Stimulated activated naive B cell treated with anti-CD40 and anti-IgM and Interleukin-4, amounts not matched to agents 10 μg/mL and 1 μg/mL and 100 μg/mL, for 72 hours (primary cell): ENCODE measurements at regions not wholly inside any gene's neighbourhood (a gene's known extent, or its start where the extent isn't known, plus 50 kb on each side); places are given as distances from the start of the nearest gene placed in this dataset.

Source experiments
- ATAC-seq, 2 donors: fragments of 150-1000 bp; cut with Tn5 transposase; replicated peaks; 2 replicates each; pipeline ENCODE4 v1.10.0; 2021; ENCODE audit warnings: moderate library complexity in 1 of 2
- DNase-seq: peaks from one replicate; pipeline ENCODE4 v3.0.0; 2021
- H3K27ac Mint-ChIP-seq: one replicate; pipeline ENCODE4 v1.8.0; 2022; ENCODE audit warnings: mild to moderate bottlenecking, mixed read lengths
- H3K27me3 Mint-ChIP-seq, 2 donors: one replicate each; pipeline ENCODE4 v1.8.0; 2022; ENCODE audit warnings: mixed read lengths in 2 of 2
- H3K36me3 Mint-ChIP-seq, 2 donors: one replicate each; pipeline ENCODE4 v1.8.0; 2022; ENCODE audit warnings: mixed read lengths in 2 of 2, mild to moderate bottlenecking in 1 of 2
- H3K4me1 Mint-ChIP-seq, 2 donors: one replicate each; pipeline ENCODE4 v1.8.0; 2022; ENCODE audit warnings: mixed read lengths in 2 of 2, mild to moderate bottlenecking in 1 of 2
- H3K4me3 Mint-ChIP-seq, 2 donors: one replicate each; pipeline ENCODE4 v1.8.0; 2022; ENCODE audit warnings: mild to moderate bottlenecking in 2 of 2, mixed read lengths in 2 of 2, moderate library complexity in 1 of 2
- H3K9me3 Mint-ChIP-seq, 2 donors: one replicate each; pipeline ENCODE4 v1.8.0; 2022; ENCODE audit warnings: mixed read lengths in 2 of 2, mild to moderate bottlenecking in 1 of 2

DNA sequence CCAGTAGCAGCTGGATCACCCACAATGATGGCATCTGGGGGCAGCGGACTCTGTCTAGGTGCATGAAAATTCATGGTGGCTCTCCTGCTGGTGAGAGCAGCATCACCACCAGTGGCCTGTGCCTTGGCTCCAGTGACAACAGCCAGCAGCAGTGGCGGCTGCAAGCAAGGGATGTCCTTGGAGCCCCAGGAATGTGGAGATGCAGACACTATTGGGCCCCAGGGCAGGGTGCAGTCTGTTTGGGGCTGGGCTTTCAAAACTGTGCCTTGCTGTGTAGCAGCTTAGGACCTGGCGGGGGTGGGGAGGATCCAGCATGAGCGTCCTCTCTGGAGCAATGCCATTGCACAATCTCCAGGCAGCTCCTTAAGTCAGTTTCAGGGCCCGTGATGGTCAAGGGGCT lies 199.7 kb downstream of the CHD9NB start:
- H3K4me3 Mint-ChIP-seq = no peak overlapping the region
- peaks cover 0 to 4% of the 10 kb centered on the region in 2 donors for H3K27me3 Mint-ChIP-seq

GRCh38 chr16:52851211-52851740 lies 201.4 kb downstream of the CHD9NB start:
- Mint-ChIP-seq H3K9me3 (peaks cover 24 to 25% of the 10 kb centered on the region in 2 donors), H3K4me3 (no peak overlapping the region), H3K36me3 (peaks cover 0 to 1% of the 10 kb centered on the region in 2 donors), H3K27ac (no peak overlapping the region), H3K4me1 (no peaks in the 10 kb centered on the region), H3K27me3 (peaks cover 0 to 2% of the 10 kb centered on the region in 2 donors)
- DNase-seq (no peak), ATAC-seq (no peak)

More for the DNA sequence above, 199.7 kb downstream of the CHD9NB start:
- no peak overlapping the region for H3K27ac Mint-ChIP-seq
- H3K4me1 Mint-ChIP-seq = no peaks in the 10 kb centered on the region
- peaks cover 0 to 1% of the 10 kb centered on the region in 2 donors for H3K36me3 Mint-ChIP-seq
- ATAC-seq (no peak), DNase-seq (no peak)
- peaks cover 18 to 22% of the 10 kb centered on the region in 2 donors for H3K9me3 Mint-ChIP-seq

- Mint-ChIP-seq H3K9me3 (peaks cover 3 to 8% of the 10 kb centered on the region in 2 donors), H3K27ac (no peak overlapping the region), H3K4me3 (no peak overlapping the region), H3K36me3 (no peaks in the 10 kb centered on the region), H3K27me3 (peaks cover 0 to under 1% of the 10 kb centered on the region in 2 donors), H3K4me1 (no peaks in the 10 kb centered on the region)
- ATAC-seq = no peak
- DNase-seq = no peak
These were observed 209.3 kb downstream of the CHD9NB start for GRCh38 chr16:52843381-52843780.

GRCh38 chr16:52837251-52837650 lies 215.4 kb downstream of the CHD9NB start:
- DNase-seq = no peak
- no peak overlapping the region for H3K27ac Mint-ChIP-seq
- no peak overlapping the region for H3K4me3 Mint-ChIP-seq
- no peaks in the 10 kb centered on the region for H3K9me3 Mint-ChIP-seq
- no peak for ATAC-seq
- no peaks in the 10 kb centered on the region for H3K36me3 Mint-ChIP-seq
- H3K27me3 Mint-ChIP-seq = peaks cover 0 to 6% of the 10 kb centered on the region in 2 donors
- no peaks in the 10 kb centered on the region for H3K4me1 Mint-ChIP-seq

- Mint-ChIP-seq H3K27me3 (peaks cover 0 to 6% of the 10 kb centered on the region in 2 donors), H3K4me3 (no peak overlapping the region), H3K27ac (no peak overlapping the region), H3K4me1 (no peaks in the 10 kb centered on the region), H3K36me3 (no peaks in the 10 kb centered on the region), H3K9me3 (peaks cover 0 to 2% of the 10 kb centered on the region in 2 donors)
- no peak for ATAC-seq
- no peak for DNase-seq
These were observed 217.8 kb downstream of the CHD9NB start for GRCh38 chr16:52834736-52835465.

- Mint-ChIP-seq H3K9me3 (peaks cover 0 to 2% of the 10 kb centered on the region in 2 donors), H3K36me3 (no peaks in the 10 kb centered on the region), H3K4me1 (no peaks in the 10 kb centered on the region), H3K4me3 (no peak overlapping the region), H3K27ac (no peak overlapping the region), H3K27me3 (no peaks in the 10 kb centered on the region)
- DNase-seq (no peak), ATAC-seq (no peak)
These were observed 219.9 kb downstream of the CHD9NB start for GRCh38 chr16:52832771-52833170.

DNA sequence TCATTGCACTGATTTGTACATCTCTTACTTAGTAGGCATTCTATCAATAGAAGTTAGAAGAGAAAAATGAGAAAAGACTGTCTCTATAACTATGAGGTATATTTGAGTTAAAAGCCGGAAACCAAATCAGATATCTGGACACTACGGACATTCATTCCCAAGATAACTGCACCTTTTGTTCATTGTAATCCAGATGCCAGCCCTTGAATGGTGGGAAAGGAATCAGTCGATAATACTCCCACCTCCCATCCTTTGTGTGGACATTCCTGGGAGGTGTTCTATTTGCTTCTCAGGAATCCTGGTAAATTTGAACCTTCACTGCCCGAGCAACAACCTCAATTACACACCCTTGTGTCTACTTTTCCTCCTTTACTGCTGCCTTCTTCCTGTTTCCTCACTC lies 225.2 kb downstream of the CHD9NB start:
- H3K27me3 Mint-ChIP-seq = no peaks in the 10 kb centered on the region
- ATAC-seq (no peak), DNase-seq (no peak)
- H3K36me3 Mint-ChIP-seq = no peaks in the 10 kb centered on the region
- H3K9me3 Mint-ChIP-seq = peaks cover 2 to 5% of the 10 kb centered on the region in 2 donors
- no peaks in the 10 kb centered on the region for H3K4me1 Mint-ChIP-seq
- H3K4me3 Mint-ChIP-seq = no peak overlapping the region
- no peak overlapping the region for H3K27ac Mint-ChIP-seq

DNA sequence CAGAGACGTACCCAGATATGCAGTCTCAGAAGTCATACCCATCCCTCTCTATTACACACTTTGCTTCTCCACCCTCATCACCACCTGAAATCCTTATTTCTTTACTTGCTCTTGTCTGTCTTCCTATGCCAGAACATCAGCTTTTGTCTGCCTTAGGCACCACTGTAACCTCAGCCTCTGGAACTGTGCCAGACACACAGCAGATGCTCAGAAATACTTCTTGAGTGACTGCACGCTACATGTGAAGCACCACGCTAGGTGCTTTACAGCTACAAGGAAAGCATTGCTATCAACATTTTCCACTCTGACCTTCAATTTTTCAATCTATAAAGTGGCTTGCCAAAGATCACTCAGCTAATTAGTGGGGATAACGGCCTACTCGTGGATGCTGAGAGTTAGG lies 226.8 kb downstream of the CHD9NB start:
- Mint-ChIP-seq H3K9me3 (peaks cover 0 to 5% of the 10 kb centered on the region in 2 donors), H3K4me3 (no peak overlapping the region), H3K27ac (no peak overlapping the region), H3K36me3 (no peaks in the 10 kb centered on the region), H3K4me1 (no peaks in the 10 kb centered on the region), H3K27me3 (no peaks in the 10 kb centered on the region)
- ATAC-seq (no peak), DNase-seq (no peak)

DNA sequence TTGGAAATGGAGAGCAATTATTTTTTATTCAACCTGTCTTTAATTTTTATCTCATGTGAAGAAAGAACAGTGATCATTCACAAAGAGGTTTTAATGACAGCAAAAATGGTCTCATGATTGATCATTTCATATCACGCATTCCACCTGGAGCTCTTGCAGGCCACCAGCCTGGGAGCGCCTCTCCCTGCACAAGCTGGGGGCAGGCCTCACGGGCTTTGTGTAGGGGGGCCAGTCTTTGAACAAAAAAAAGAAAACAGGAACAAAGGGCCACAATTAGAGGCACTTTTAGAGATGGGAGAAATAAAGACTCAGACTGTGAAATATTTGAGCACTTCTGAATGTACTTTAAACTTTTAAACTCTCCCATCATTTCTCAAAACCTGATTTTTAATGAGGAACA lies 232.9 kb downstream of the CHD9NB start:
- H3K27me3 Mint-ChIP-seq = no peaks in the 10 kb centered on the region
- DNase-seq = no peak
- no peak for ATAC-seq
- no peaks in the 10 kb centered on the region for H3K9me3 Mint-ChIP-seq
- H3K4me3 Mint-ChIP-seq = no peak overlapping the region
- H3K36me3 Mint-ChIP-seq = no peaks in the 10 kb centered on the region
- H3K27ac Mint-ChIP-seq = no peak overlapping the region
- no peaks in the 10 kb centered on the region for H3K4me1 Mint-ChIP-seq

DNA sequence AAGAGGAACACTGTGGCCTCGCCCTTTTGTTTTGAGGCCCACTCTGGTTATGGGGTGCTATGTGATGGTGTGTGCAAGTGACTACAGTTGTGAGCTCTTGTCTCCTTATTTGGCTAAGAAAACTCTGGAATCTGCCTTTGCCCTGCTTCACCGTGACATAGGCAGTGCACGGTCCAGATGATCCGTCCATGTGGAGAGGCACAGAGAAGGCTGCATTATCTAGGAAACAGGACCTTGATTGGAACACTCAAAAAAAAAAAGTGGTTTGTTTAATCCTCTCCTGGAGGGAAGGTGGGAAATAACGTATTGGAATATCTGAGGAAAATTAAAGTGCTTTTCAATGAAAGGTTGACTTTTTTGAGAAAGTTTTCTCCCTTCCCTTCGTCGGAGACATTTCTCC lies 233.3 kb downstream of the CHD9NB start:
- Mint-ChIP-seq H3K27me3 (no peaks in the 10 kb centered on the region), H3K27ac (no peak overlapping the region), H3K9me3 (no peaks in the 10 kb centered on the region), H3K4me1 (no peaks in the 10 kb centered on the region), H3K4me3 (no peak overlapping the region), H3K36me3 (no peaks in the 10 kb centered on the region)
- ATAC-seq (no peak), DNase-seq (no peak)

DNA sequence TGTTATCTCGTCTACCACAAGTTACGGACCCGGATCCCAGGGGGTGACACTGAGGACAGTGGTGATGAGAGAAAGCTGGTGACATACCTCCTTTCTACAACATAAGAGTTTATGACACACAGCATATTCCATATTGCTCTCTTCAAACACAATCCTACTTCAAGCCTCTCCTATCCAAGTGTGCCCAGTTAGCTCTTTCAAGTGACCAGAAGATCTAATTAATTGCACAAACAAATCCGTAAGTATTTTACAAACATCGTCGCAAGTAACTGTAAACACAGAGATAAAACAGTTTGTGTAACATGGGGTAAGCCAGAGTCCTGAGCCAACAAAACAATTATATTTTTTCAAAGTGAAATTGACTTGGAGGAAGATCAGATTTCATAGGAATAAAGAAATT lies 235.0 kb downstream of the CHD9NB start:
- DNase-seq = no peak
- H3K27ac Mint-ChIP-seq = no peak overlapping the region
- ATAC-seq = no peak
- H3K36me3 Mint-ChIP-seq = no peaks in the 10 kb centered on the region
- no peaks in the 10 kb centered on the region for H3K4me1 Mint-ChIP-seq
- no peaks in the 10 kb centered on the region for H3K27me3 Mint-ChIP-seq
- no peak overlapping the region for H3K4me3 Mint-ChIP-seq
- no peaks in the 10 kb centered on the region for H3K9me3 Mint-ChIP-seq

DNA sequence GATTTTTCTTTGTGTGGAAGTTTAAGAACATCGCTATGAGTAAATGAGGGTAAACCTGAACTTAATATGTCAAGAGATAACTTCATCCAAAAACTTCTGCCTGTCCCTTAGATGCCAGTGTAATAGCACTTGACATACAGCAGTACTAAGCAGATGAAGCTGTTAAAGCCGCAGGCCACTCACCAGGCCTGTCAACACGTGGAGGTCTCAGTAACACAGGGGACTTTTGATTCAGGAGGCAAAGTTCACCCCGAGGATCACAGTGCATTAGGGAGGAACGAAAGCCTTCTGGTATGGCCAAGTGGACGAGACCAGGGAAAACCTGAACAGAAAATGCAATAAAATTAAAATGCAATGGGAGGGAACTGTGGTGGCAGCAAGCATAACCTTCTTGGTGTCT lies 235.7 kb downstream of the CHD9NB start:
- H3K36me3 Mint-ChIP-seq = no peaks in the 10 kb centered on the region
- no peaks in the 10 kb centered on the region for H3K4me1 Mint-ChIP-seq

DNA sequence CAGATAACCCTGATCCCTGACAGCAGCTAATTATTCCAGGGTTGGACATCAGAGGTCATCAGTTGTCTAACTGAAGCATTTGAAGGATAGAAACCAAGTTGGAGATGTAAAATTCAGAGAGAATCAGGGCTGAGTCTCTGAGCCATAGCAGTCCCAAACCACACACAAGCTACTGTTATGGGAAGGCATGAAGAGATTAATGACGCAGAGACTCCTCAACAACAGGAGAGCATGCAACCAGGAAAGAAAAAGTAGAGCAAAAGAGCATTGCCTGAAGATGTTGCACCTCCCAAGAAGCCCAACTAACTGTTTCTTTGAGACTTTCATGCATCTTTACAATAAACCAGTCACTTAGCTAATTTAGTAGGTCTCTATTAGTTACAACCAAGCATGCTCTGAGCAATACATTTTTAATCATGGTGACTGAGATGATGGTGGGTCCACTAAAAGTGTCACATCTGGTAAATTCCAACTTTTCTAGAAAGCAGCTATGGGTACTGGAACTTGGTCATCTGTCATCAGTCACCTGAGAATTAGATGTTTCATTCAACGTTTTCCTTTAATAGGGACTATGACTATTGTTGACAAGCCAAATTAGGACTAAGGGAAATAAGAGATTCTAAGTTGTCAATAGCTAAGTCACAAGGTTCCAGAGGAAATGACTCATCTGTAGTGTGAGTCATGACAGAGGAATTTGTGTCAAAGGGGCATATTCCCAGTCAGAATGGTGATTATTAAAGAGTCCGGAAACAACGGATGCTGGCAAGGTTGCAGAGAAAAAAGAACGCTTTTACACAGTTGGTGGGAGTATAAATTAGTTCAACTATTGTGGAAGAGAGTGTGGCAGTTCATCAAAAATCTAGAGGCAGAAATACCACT lies 239.8 kb downstream of the CHD9NB start:
- Mint-ChIP-seq H3K36me3 (no peaks in the 10 kb centered on the region), H3K27ac (no peak overlapping the region), H3K27me3 (no peaks in the 10 kb centered on the region), H3K9me3 (no peaks in the 10 kb centered on the region), H3K4me1 (no peaks in the 10 kb centered on the region), H3K4me3 (no peak overlapping the region)
- DNase-seq (no peak), ATAC-seq (no peak)

More for the DNA sequence above, 235.7 kb downstream of the CHD9NB start:
- no peak for ATAC-seq
- no peak overlapping the region for H3K27ac Mint-ChIP-seq
- DNase-seq = no peak
- no peak overlapping the region for H3K4me3 Mint-ChIP-seq
- no peaks in the 10 kb centered on the region for H3K27me3 Mint-ChIP-seq
- no peaks in the 10 kb centered on the region for H3K9me3 Mint-ChIP-seq

GRCh38 chr16:52805559-52806168 lies 247.0 kb downstream of the CHD9NB start:
- H3K4me3 Mint-ChIP-seq = no peak overlapping the region
- no peaks in the 10 kb centered on the region for H3K36me3 Mint-ChIP-seq
- no peak overlapping the region for H3K27ac Mint-ChIP-seq
- peaks cover 4 to 10% of the 10 kb centered on the region in 2 donors for H3K9me3 Mint-ChIP-seq
- DNase-seq (no peak), ATAC-seq (no peak)
- H3K4me1 Mint-ChIP-seq = no peaks in the 10 kb centered on the region
- no peaks in the 10 kb centered on the region for H3K27me3 Mint-ChIP-seq
